Activated CD8-positive, alpha-beta T cell treated with anti-CD3 and anti-CD28 coated beads for 36 hours (primary cell): ENCODE measurements at regions not wholly inside any gene's neighbourhood (a gene's known extent, or its start where the extent isn't known, plus 50 kb on each side); places are given as distances from the start of the nearest gene placed in this dataset.

Experiments used
- ATAC-seq: fragments of 200-7000 bp; cut with Tn5 transposase; one replicate; pipeline ENCODE4 v1.10.0; 2021; ENCODE audit warnings: mild to moderate bottlenecking, moderate library complexity
- CTCF ChIA-PET: fragments of 350-600 bp; sonication (Branson Sonifier 250); formaldehyde crosslinking; loops from one replicate; lab custom pipeline; 2021; ENCODE audit warnings: antibody characterized with exemption; lab: Charles Lee
- POLR2A ChIA-PET: fragments of 350-600 bp; sonication (Branson Sonifier 250); formaldehyde crosslinking; loops from one replicate; lab custom pipeline; 2021; ENCODE audit warnings: antibody characterized with exemption; lab: Charles Lee
- DNase-seq: peaks from one replicate; pipeline ENCODE4 v3.0.0-alpha.2; 2020
- H3K27ac Mint-ChIP-seq: one replicate; pipeline ENCODE4 v1.8.0; 2021; ENCODE audit warnings: mild to moderate bottlenecking, mixed read lengths
- H3K27me3 Mint-ChIP-seq: one replicate; pipeline ENCODE4 v1.8.0; 2021; ENCODE audit warnings: mixed read lengths
- H3K36me3 Mint-ChIP-seq: one replicate; pipeline ENCODE4 v1.8.0; 2021; ENCODE audit warnings: low read depth, mixed read lengths
- H3K4me1 Mint-ChIP-seq: one replicate; pipeline ENCODE4 v1.8.0; 2021; ENCODE audit warnings: low read depth, mixed read lengths
- H3K4me3 Mint-ChIP-seq: one replicate; pipeline ENCODE4 v1.8.0; 2021; ENCODE audit warnings: mild to moderate bottlenecking, moderate library complexity, mixed read lengths
- H3K9me3 Mint-ChIP-seq: one replicate; pipeline ENCODE4 v1.8.0; 2021; ENCODE audit warnings: mixed read lengths
- intact Hi-C: fragments of 100-400 bp; cut with micrococcal nuclease; formaldehyde crosslinking; loops from one replicate; pipeline ENCODE4 v1.10.0; 2022
- TF ChIP-seq, protein P1 (sequence below): fragments of 200-600 bp; IDR thresholded peaks from one replicate; pipeline ENCODE4 v1.8.0; 2022; ENCODE audit warnings: antibody characterized with exemption, mild to moderate bottlenecking

GRCh38 chr2:150097901-150098531 lies 389.5 kb downstream of the RND3 start:
- Mint-ChIP-seq H3K27me3 (no peaks in the 10 kb centered on the region), H3K4me1 (no peaks in the 10 kb centered on the region), H3K27ac (no peak overlapping the region), H3K36me3 (no peaks in the 10 kb centered on the region), H3K4me3 (no peak overlapping the region), H3K9me3 (no peaks in the 10 kb centered on the region)
- DNase-seq = no peak
- ATAC-seq = no peak
- TF ChIP-seq, protein P1, sequence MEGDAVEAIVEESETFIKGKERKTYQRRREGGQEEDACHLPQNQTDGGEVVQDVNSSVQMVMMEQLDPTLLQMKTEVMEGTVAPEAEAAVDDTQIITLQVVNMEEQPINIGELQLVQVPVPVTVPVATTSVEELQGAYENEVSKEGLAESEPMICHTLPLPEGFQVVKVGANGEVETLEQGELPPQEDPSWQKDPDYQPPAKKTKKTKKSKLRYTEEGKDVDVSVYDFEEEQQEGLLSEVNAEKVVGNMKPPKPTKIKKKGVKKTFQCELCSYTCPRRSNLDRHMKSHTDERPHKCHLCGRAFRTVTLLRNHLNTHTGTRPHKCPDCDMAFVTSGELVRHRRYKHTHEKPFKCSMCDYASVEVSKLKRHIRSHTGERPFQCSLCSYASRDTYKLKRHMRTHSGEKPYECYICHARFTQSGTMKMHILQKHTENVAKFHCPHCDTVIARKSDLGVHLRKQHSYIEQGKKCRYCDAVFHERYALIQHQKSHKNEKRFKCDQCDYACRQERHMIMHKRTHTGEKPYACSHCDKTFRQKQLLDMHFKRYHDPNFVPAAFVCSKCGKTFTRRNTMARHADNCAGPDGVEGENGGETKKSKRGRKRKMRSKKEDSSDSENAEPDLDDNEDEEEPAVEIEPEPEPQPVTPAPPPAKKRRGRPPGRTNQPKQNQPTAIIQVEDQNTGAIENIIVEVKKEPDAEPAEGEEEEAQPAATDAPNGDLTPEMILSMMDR = no peak
- intact Hi-C loops = no loop called here
- ChIA-PET POLR2A (no interaction called here), CTCF (no interaction called here)

GRCh38 chr2:150097402-150097801 lies 390.1 kb downstream of the RND3 start:
- ATAC-seq (no peak), DNase-seq (no peak)
- H3K4me3 Mint-ChIP-seq = no peak overlapping the region
- intact Hi-C loops = no loop called here
- H3K9me3 Mint-ChIP-seq = no peaks in the 10 kb centered on the region
- H3K4me1 Mint-ChIP-seq = no peaks in the 10 kb centered on the region
- H3K27me3 Mint-ChIP-seq = no peaks in the 10 kb centered on the region
- H3K27ac Mint-ChIP-seq = no peak overlapping the region
- POLR2A ChIA-PET = no interaction called here
- no peaks in the 10 kb centered on the region for H3K36me3 Mint-ChIP-seq
- CTCF ChIA-PET = no interaction called here
- TF ChIP-seq, protein P1 = no peak

- DNase-seq = no peak
- intact Hi-C loops = no loop called here
- Mint-ChIP-seq H3K27ac (no peak overlapping the region), H3K4me1 (no peaks in the 10 kb centered on the region), H3K9me3 (no peaks in the 10 kb centered on the region), H3K36me3 (no peaks in the 10 kb centered on the region), H3K4me3 (no peak overlapping the region), H3K27me3 (no peaks in the 10 kb centered on the region)
- ChIA-PET POLR2A (no interaction called here), CTCF (no interaction called here)
- no peak for ATAC-seq
- TF ChIP-seq, protein P1 = no peak
Measured at GRCh38 chr2:150095361-150096095, 391.9 kb downstream of the RND3 start.

DNA sequence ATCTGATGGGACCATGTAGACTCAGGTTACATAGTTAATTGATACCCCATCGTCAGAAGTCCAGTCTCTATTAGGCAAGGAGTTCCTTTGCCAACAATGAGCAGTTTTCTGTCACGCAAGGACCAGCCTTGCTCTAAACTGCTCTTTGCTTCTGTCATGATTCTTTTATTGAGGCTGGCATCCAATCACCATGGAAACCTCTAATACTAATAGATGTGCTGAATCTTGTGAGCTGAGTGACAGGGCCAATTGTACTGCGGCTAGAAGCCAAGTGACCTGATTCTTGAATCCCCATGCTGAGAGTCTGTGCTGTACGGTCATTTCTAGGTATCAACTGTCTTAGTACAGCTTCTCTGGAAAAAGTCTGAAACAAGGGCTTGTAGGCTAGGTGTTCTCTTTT lies 395.6 kb downstream of the RND3 start:
- intact Hi-C loops = no loop called here
- no peaks in the 10 kb centered on the region for H3K9me3 Mint-ChIP-seq
- no peak for ATAC-seq
- no peak overlapping the region for H3K4me3 Mint-ChIP-seq
- ChIA-PET CTCF (no interaction called here), POLR2A (interaction anchor here (0.6 kb wide), 1 partner anchor 30 kb away, joined by 3 read pairs; no protein-coding TSS in a partner anchor)
- no peaks in the 10 kb centered on the region for H3K4me1 Mint-ChIP-seq
- H3K27me3 Mint-ChIP-seq = no peaks in the 10 kb centered on the region
- DNase-seq = no peak
- H3K36me3 Mint-ChIP-seq = no peaks in the 10 kb centered on the region
- TF ChIP-seq, protein P1 = no peak
- H3K27ac Mint-ChIP-seq = no peak overlapping the region

GRCh38 chr2:150090031-150090430 lies 397.4 kb downstream of the RND3 start:
- TF ChIP-seq, protein P1 = no peak
- intact Hi-C loops = no loop called here
- H3K4me1 Mint-ChIP-seq = no peaks in the 10 kb centered on the region
- H3K27me3 Mint-ChIP-seq = no peaks in the 10 kb centered on the region
- H3K36me3 Mint-ChIP-seq = no peaks in the 10 kb centered on the region
- H3K9me3 Mint-ChIP-seq = no peaks in the 10 kb centered on the region
- no peak overlapping the region for H3K4me3 Mint-ChIP-seq
- DNase-seq = no peak
- ATAC-seq = no peak
- CTCF ChIA-PET = no interaction called here
- H3K27ac Mint-ChIP-seq = no peak overlapping the region
- POLR2A ChIA-PET = no interaction called here
